Prostate gland (tissue), 2 donors: ENCODE measurements at regions not wholly inside any gene's neighbourhood (a gene's known extent, or its start where the extent isn't known, plus 50 kb on each side); places are given as distances from the start of the nearest gene placed in this dataset.

ENCODE experiments used
- CTCF ChIP-seq, 4 experiments: fragments of 200-600 bp in 2 of 4; fragments of 450-650 bp in 2 of 4; sonication (generic) in 2 of 4; IDR thresholded peaks; 1 replicate in 3 of 4; 2 replicates in 1 of 4; pipeline ENCODE4 v1.5.1; 2016 to 2019; ENCODE audit warnings: antibody characterized with exemption in 4 of 4, mild to moderate bottlenecking in 2 of 4, moderate library complexity in 2 of 4
- POLR2A ChIP-seq: fragments of 450-650 bp; IDR thresholded peaks from one replicate; pipeline ENCODE4 v1.6.1; 2016; ENCODE audit warnings: antibody characterized with exemption, mild to moderate bottlenecking
- POLR2AphosphoS5 ChIP-seq: sonication (generic); formaldehyde crosslinking; IDR thresholded peaks from one replicate; pipeline ENCODE4 v1.6.1; 2017; ENCODE audit warnings: antibody characterized with exemption

GRCh38 chr1:37143800-37144199 lies 109.5 kb upstream of the GRIK3 start:
- TF ChIP-seq CTCF (IDR thresholded peaks at IDR 0.05) (no peak), POLR2AphosphoS5 (no peak), POLR2A (no peak)
